Effector memory CD4-positive, alpha-beta T cell (primary cell): ENCODE measurements at regions not wholly inside any gene's neighbourhood (a gene's known extent, or its start where the extent isn't known, plus 50 kb on each side); places are given as distances from the start of the nearest gene placed in this dataset.

Experiments
- DNase-seq, 3 donors: peaks; one replicate each; pipeline ENCODE4 v3.0.0-alpha.2; 2020
- H3K27ac ChIP-seq: 2 replicates; pipeline ENCODE4 v1.7.0; 2013; ENCODE audit warnings: mild to moderate bottlenecking, low read length, moderate library complexity; ENCODE audit not compliant: insufficient read depth, poor library complexity, severe bottlenecking
- H3K27me3 ChIP-seq: replicated peaks from 2 replicates; pipeline ENCODE4 v1.7.0; 2013; ENCODE audit warnings: mild to moderate bottlenecking, low read length; ENCODE audit not compliant: insufficient read depth, control insufficient read depth, poor library complexity, severe bottlenecking
- H3K36me3 ChIP-seq: 2 replicates; pipeline ENCODE4 v1.7.0; 2013; ENCODE audit warnings: mild to moderate bottlenecking, low read length, moderate library complexity; ENCODE audit not compliant: control insufficient read depth, insufficient read depth
- H3K4me1 ChIP-seq: 2 replicates; pipeline ENCODE4 v1.7.0; 2013; ENCODE audit warnings: low read length, mild to moderate bottlenecking; ENCODE audit not compliant: control insufficient read depth, insufficient read depth, poor library complexity, severe bottlenecking
- H3K4me3 ChIP-seq: 2 replicates; pipeline ENCODE4 v1.7.0; 2013; ENCODE audit warnings: low read length, low read depth, mild to moderate bottlenecking; ENCODE audit not compliant: insufficient read depth, poor library complexity, severe bottlenecking
- H3K9me3 ChIP-seq: 2 replicates; pipeline ENCODE4 v1.7.0; 2013; ENCODE audit warnings: mild to moderate bottlenecking, low read length, moderate library complexity; ENCODE audit not compliant: control insufficient read depth

DNA sequence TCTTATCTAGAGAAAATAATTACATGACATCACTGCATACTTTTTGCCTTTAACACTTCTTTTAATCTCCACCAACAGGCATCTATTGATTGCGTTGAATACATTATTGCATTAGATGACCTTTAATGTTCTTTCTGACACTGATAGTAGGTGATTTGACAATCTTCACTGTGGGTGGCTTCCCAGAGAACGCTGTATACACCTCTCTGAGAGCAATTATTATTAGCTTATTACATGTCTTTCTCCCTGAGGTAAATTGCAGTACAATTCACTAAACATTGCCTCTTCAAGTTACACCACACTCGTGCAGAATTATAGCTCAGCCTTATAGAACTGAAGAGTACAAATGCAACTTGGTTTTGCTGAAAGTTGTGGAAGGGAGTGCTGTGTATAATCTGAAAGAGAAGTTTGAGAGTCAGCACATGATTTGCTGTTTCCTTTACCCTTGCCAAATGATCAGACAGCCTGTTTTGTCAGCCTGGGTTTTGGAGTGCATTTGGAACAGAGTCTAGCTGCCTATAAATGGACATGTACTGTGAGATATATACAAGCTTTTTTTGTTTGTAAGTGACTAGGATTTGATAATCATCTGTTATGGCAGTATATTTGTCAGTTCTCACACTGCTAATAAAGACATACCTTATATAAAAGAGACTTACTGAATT lies 369.2 kb downstream of the CCER1 start:
- Histone ChIP-seq H3K9me3 (no peaks in the 10 kb centered on the region), H3K27ac (no peak overlapping the region), H3K4me1 (no peaks in the 10 kb centered on the region), H3K4me3 (no peak overlapping the region), H3K27me3 (no peaks in the 10 kb centered on the region), H3K36me3 (no peaks in the 10 kb centered on the region)
- DNase-seq: no peak

DNA sequence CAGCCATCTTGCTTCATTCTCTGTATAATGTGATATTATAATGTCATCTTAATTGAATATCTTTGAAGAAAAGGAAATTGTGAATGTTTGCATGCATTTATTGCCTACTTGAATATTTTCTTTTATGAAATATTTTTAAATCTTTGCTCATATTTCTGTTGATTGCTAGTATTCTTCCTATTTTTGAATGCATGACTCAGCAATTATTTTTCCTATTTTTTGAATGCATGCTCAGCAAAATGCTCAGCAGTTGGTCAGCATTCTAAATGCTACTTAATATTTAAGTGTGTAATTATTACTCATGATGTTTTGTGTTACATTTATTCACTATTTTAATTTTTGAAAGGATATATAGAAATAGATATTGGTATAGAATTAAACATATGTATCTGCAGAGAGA lies 378.3 kb downstream of the CCER1 start:
- Histone ChIP-seq H3K27me3 (no peaks in the 10 kb centered on the region), H3K4me1 (no peaks in the 10 kb centered on the region), H3K36me3 (no peaks in the 10 kb centered on the region), H3K27ac (no peak overlapping the region), H3K4me3 (no peak overlapping the region), H3K9me3 (no peaks in the 10 kb centered on the region)
- DNase-seq: no peak

DNA sequence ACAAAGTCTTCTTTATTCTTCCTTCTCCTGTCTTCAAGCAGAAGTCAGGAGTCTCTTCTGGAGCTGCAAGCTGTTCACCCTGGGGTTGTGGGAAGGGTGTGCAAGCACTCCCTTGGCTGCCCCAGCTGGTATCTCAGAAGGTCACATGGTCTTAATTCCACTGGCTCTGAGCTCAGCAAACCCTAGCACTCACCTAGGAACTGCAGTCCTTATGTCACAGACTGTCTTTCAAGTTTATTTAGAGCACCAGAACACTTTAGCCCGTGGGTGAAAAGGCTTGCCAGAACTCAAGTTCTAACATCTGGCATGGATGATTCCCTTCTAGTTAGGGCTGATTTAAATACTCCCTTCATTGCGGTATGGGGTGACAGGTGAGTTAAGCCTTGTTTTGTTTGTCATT lies 379.0 kb downstream of the CCER1 start:
- Histone ChIP-seq H3K36me3 (no peaks in the 10 kb centered on the region), H3K4me1 (no peaks in the 10 kb centered on the region), H3K4me3 (no peak overlapping the region), H3K27ac (no peak overlapping the region), H3K27me3 (no peaks in the 10 kb centered on the region), H3K9me3 (no peaks in the 10 kb centered on the region)
- DNase-seq: no peak

DNA sequence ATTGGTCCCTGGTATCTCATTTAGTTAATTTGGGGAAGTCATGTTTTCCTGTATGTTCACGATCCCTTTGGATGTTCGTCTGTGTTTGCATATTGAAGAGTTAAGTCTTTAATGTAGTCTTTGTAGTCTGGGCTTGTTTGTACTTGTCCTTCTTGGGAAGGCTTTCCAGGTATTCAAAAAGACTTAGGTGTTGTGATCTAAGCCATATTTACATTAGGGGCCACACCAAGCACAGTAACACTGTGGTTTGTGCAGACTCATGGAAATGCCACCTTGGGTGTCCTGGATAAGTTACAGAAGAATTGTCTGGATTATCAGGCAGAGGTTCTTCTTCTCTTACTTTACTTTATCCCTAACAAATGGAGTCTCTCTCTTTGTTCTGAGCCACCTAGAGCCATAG lies 380.3 kb downstream of the CCER1 start:
- Histone ChIP-seq H3K36me3 (no peaks in the 10 kb centered on the region), H3K27ac (no peak overlapping the region), H3K4me1 (no peaks in the 10 kb centered on the region), H3K27me3 (no peaks in the 10 kb centered on the region), H3K4me3 (no peak overlapping the region), H3K9me3 (no peaks in the 10 kb centered on the region)
- DNase-seq: no peak

DNA sequence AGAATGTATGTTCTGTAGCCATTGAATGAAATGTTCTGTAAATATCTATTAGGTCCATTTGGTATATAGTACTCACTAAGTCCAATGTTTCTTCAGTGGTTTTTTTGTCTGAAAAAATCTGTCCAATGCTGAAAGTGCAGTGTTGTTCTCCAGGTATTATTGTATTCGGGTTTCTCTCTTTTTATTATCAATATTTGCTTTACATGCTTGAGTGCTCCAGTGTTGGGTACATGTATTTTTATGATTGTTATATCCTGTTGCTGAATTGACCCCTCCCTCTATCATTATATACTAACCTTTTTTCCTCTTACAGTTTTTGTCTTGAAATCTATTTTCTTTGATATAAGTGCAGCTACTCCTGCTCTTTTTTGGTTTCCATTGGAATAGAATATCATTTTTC lies 382.2 kb downstream of the CCER1 start:
- no peak overlapping the region for H3K4me3 ChIP-seq
- no peaks in the 10 kb centered on the region for H3K9me3 ChIP-seq

DNA sequence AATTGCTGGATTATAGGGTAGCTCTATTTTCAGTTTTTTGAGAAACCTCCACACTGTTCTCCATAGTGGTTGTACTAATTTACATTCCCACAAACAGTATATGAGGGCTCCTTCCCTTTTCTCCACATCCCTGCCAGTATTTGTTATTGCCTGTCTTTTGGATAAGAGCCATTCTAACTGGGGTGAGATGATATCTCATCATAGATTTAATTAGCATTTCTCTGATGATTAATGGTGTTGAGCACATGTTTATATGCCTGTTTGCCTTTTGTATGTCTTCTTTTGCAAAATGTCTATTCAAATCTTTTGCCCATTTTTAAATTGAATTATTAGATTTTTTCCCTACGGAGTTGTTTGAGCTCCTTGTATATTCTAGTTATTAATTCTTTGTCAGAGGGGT lies 385.3 kb downstream of the CCER1 start:
- Histone ChIP-seq H3K36me3 (no peaks in the 10 kb centered on the region), H3K4me1 (no peaks in the 10 kb centered on the region), H3K27me3 (no peaks in the 10 kb centered on the region), H3K4me3 (no peak overlapping the region), H3K27ac (no peak overlapping the region), H3K9me3 (no peaks in the 10 kb centered on the region)
- no peak for DNase-seq

More for the DNA sequence above, 382.2 kb downstream of the CCER1 start:
- Histone ChIP-seq H3K4me1 (no peaks in the 10 kb centered on the region), H3K27ac (no peak overlapping the region), H3K36me3 (no peaks in the 10 kb centered on the region), H3K27me3 (no peaks in the 10 kb centered on the region)
- DNase-seq: no peak

DNA sequence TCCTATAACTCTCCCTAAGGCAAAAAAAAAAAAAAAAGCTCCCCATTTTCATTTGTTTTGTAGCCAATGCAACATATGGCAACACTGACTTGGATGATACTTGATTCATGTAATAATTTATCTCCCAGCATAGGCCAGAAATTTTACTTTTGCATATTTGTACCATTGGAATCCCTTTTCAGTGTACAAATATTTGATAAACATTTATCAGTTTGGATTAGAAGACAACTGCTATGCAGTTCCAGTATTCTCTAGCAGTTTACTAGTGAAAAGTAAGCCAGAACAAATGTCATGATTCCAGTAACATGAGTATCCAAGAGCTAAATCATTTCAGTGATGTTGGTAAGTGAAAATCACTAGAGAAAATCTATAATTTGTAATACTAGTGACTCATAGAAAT lies 392.3 kb downstream of the CCER1 start:
- Histone ChIP-seq H3K27ac (no peak overlapping the region), H3K27me3 (no peaks in the 10 kb centered on the region), H3K9me3 (no peaks in the 10 kb centered on the region), H3K4me1 (no peaks in the 10 kb centered on the region), H3K4me3 (no peak overlapping the region), H3K36me3 (no peaks in the 10 kb centered on the region)
- DNase-seq: no peak

DNA sequence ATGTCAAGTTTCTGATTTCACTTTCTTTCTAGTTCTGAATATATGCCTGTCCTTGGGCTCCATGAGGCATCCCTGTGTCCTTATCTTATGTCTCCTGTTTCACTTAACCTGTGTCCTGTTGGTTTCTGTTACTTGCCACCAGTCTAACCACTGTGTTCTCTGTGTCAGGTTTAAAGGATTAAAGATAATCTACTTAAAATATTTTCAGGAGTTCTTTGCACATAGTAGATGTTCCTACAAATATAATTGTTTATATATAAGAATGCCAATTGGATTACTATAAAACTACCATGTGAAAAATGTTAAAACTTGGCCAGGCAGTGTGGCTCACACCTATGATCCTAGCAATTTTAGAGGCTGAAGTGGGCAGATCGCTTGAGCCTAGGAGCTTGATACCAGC lies 406.4 kb downstream of the CCER1 start:
- no peak for DNase-seq
- no peaks in the 10 kb centered on the region for H3K4me1 ChIP-seq
- H3K9me3 ChIP-seq: no peaks in the 10 kb centered on the region
- H3K4me3 ChIP-seq: no peak overlapping the region
- H3K27ac ChIP-seq: no peak overlapping the region
- H3K27me3 ChIP-seq: no peaks in the 10 kb centered on the region
- no peaks in the 10 kb centered on the region for H3K36me3 ChIP-seq

DNA sequence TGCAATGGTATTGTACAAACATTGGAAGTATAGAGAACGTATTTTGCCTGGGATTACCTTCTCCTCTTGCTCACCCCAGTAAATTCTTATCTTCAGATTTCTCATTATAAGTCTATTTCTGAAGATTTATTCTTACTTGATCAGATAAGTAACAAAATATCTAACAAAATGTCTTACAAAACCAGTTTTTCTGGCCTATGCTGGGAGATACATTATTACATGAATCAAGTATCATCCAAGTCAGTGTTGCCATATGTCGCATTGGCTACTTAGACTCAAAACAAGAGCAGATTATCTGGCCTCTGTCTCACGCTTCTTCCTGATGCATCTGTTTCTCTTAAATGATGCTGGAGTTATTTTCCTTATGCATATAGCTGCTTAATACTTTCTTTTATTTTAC lies 408.5 kb downstream of the CCER1 start:
- no peak for DNase-seq
- no peaks in the 10 kb centered on the region for H3K36me3 ChIP-seq
- H3K9me3 ChIP-seq: no peaks in the 10 kb centered on the region
- no peak overlapping the region for H3K27ac ChIP-seq
- no peaks in the 10 kb centered on the region for H3K4me1 ChIP-seq
- H3K27me3 ChIP-seq: no peaks in the 10 kb centered on the region
- H3K4me3 ChIP-seq: no peak overlapping the region

DNA sequence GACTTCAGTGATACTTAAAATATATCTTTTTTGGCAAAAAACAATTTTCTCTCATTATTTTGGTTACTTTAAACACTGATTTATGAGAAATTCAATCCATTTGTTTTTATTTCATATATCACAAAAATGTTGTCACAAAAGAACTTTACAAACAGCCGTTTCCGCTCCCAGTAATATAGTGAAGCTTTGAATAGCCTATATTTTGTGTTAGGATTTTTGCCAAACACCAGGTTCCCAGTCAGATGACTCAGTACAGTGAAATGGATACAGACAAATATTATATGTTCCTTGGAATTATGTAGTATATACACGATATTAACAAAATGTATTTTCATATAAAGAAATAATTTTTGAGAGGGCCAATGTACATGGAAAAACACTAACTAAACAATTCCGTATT lies 411.1 kb downstream of the CCER1 start:
- no peak for DNase-seq
- H3K4me1 ChIP-seq: no peaks in the 10 kb centered on the region
- no peak overlapping the region for H3K27ac ChIP-seq
- H3K27me3 ChIP-seq: no peaks in the 10 kb centered on the region
- no peaks in the 10 kb centered on the region for H3K36me3 ChIP-seq
- H3K9me3 ChIP-seq: no peaks in the 10 kb centered on the region
- H3K4me3 ChIP-seq: no peak overlapping the region
